ENCODE measurements at regions not wholly inside any gene's neighbourhood (a gene's known extent, or its start where the extent isn't known, plus 50 kb on each side); places are given as distances from the start of the nearest gene placed in this dataset.

GRCh38 chr14:96635850-96636249 lies 133.7 kb downstream of the PAPOLA start:
- H3K4me3 ChIP-seq, result no peak overlapping the region
- intact Hi-C loops (cut with DNase I), result no loop called here
- DNase-seq (no peak), ATAC-seq (no peak)
- no peaks in the 10 kb centered on the region for H3K36me3 ChIP-seq (replicated peaks in 1 of 2; ENCODE audit: insufficient read depth in 1 of 2, low read depth in 2 of 2)
- no peaks in the 10 kb centered on the region for H3K27me3 ChIP-seq
- no peaks in the 10 kb centered on the region for H3K9me3 ChIP-seq
- TF ChIP-seq CTCF (IDR thresholded peaks at IDR 0.05) (no peak), POLR2A (IDR thresholded peaks at IDR 0.05) (no peak)
- WGBS, 2 donors, result 80 to 83% methylated on average over 11 of the region's 11 CpGs
- H3K27ac ChIP-seq, result no peak overlapping the region
- no peaks in the 10 kb centered on the region for H3K4me1 ChIP-seq

- Histone ChIP-seq H3K9me3 (no peaks in the 10 kb centered on the region), H3K4me3 (no peak overlapping the region), H3K27me3 (no peaks in the 10 kb centered on the region), H3K4me1 (no peaks in the 10 kb centered on the region), H3K36me3 (replicated peaks in 1 of 2; ENCODE audit: insufficient read depth in 1 of 2, low read depth in 2 of 2) (no peaks in the 10 kb centered on the region), H3K27ac (no peak overlapping the region)
- DNase-seq (no peak), ATAC-seq (no peak)
- intact Hi-C loops (cut with DNase I), result no loop called here
- TF ChIP-seq CTCF (IDR thresholded peaks at IDR 0.05) (no peak), POLR2A (IDR thresholded peaks at IDR 0.05) (no peak)
- WGBS, 2 donors, result 79 to 86% methylated on average over 5 of the region's 5 CpGs
These were observed 135.3 kb downstream of the PAPOLA start for GRCh38 chr14:96637521-96637920.

- H3K27ac ChIP-seq, result no peak overlapping the region
- no peaks in the 10 kb centered on the region for H3K9me3 ChIP-seq
- no peaks in the 10 kb centered on the region for H3K27me3 ChIP-seq
- no peak overlapping the region for H3K4me3 ChIP-seq
- TF ChIP-seq POLR2A (IDR thresholded peaks at IDR 0.05), result no peak
- TF ChIP-seq CTCF (IDR thresholded peaks at IDR 0.05), result no peak
- no peak for ATAC-seq
- intact Hi-C loops (cut with DNase I), result no loop called here
- no peak for DNase-seq
- no peaks in the 10 kb centered on the region for H3K4me1 ChIP-seq
- WGBS, 2 donors, result 70 to 74% methylated on average over 9 to 12 of the region's 12 CpGs
- no peaks in the 10 kb centered on the region for H3K36me3 ChIP-seq (replicated peaks in 1 of 2; ENCODE audit: insufficient read depth in 1 of 2, low read depth in 2 of 2)
These were observed 136.1 kb downstream of the PAPOLA start for GRCh38 chr14:96638041-96638855.

GRCh38 chr14:96639550-96639949 lies 137.4 kb downstream of the PAPOLA start:
- no peak overlapping the region for H3K4me3 ChIP-seq
- TF ChIP-seq POLR2A (IDR thresholded peaks at IDR 0.05), result no peak
- no peak for TF ChIP-seq CTCF (IDR thresholded peaks at IDR 0.05)
- intact Hi-C loops (cut with DNase I), result no loop called here
- no peaks in the 10 kb centered on the region for H3K36me3 ChIP-seq (replicated peaks in 1 of 2; ENCODE audit: insufficient read depth in 1 of 2, low read depth in 2 of 2)
- no peaks in the 10 kb centered on the region for H3K9me3 ChIP-seq
- H3K27ac ChIP-seq, result no peak overlapping the region
- 80 to 82% methylated on average over 6 to 8 of the region's 8 CpGs for WGBS, 2 donors
- no peaks in the 10 kb centered on the region for H3K4me1 ChIP-seq
- no peaks in the 10 kb centered on the region for H3K27me3 ChIP-seq
- DNase-seq, result no peak
- no peak for ATAC-seq

All from body of pancreas (tissue), 4 donors.